Left forelimb (tissue), 1 donor: ENCODE measurements at regions not wholly inside any gene's neighbourhood (a gene's known extent, or its start where the extent isn't known, plus 50 kb on each side); places are given as distances from the start of the nearest gene placed in this dataset.

ENCODE experiments used
- DNase-seq: peaks from one replicate; pipeline ENCODE4 v3.0.0-alpha.2; 2018; ENCODE audit warnings: low spot score

GRCh38 chr1:81477710-81478109, 323.0 kb upstream of the ADGRL2 start:
- no peak for DNase-seq

GRCh38 chr1:81472387-81472786, 328.3 kb upstream of the ADGRL2 start:
- DNase-seq: no peak

GRCh38 chr1:81471255-81471654, 329.5 kb upstream of the ADGRL2 start:
- DNase-seq: no peak

GRCh38 chr1:81470275-81470674, 330.5 kb upstream of the ADGRL2 start:
- DNase-seq: no peak

- no peak for DNase-seq
Observed at GRCh38 chr1:81467383-81467782, 333.4 kb upstream of the ADGRL2 start.

- DNase-seq: no peak
Observed at GRCh38 chr1:81466961-81467360, 333.8 kb upstream of the ADGRL2 start.

- DNase-seq: no peak
Observed at GRCh38 chr1:81463936-81464837, 336.5 kb upstream of the ADGRL2 start.

- no peak for DNase-seq
Observed at GRCh38 chr1:81459043-81459442, 341.7 kb upstream of the ADGRL2 start.

- no peak for DNase-seq
Observed at GRCh38 chr1:81458186-81458585, 342.5 kb upstream of the ADGRL2 start.

GRCh38 chr1:81455481-81455880, 345.3 kb upstream of the ADGRL2 start:
- DNase-seq: no peak

- no peak for DNase-seq
Observed at GRCh38 chr1:81453971-81454370, 346.8 kb upstream of the ADGRL2 start.

GRCh38 chr1:81453367-81453703, 347.4 kb upstream of the ADGRL2 start:
- DNase-seq: no peak

- no peak for DNase-seq
Observed at GRCh38 chr1:81452693-81453366, 347.9 kb upstream of the ADGRL2 start.

- DNase-seq: no peak
Observed at GRCh38 chr1:81449786-81450185, 350.9 kb upstream of the ADGRL2 start.

- no peak for DNase-seq
Observed at GRCh38 chr1:81446000-81446669, 354.6 kb upstream of the ADGRL2 start.

- DNase-seq: no peak
Observed at GRCh38 chr1:81443288-81443687, 357.4 kb upstream of the ADGRL2 start.

- DNase-seq: no peak
Observed at GRCh38 chr1:81439046-81439823, 361.5 kb upstream of the ADGRL2 start.

GRCh38 chr1:81437649-81438048, 363.1 kb upstream of the ADGRL2 start:
- DNase-seq: no peak

- no peak for DNase-seq
Observed at GRCh38 chr1:81437213-81437612, 363.5 kb upstream of the ADGRL2 start.

GRCh38 chr1:81435175-81435574, 365.6 kb upstream of the ADGRL2 start:
- DNase-seq: no peak

GRCh38 chr1:81433676-81434075, 367.1 kb upstream of the ADGRL2 start:
- DNase-seq: no peak

- DNase-seq: no peak
Observed at GRCh38 chr1:81432654-81433109, 368.1 kb upstream of the ADGRL2 start.
